Forelimb muscle (tissue), 1 donor: ENCODE measurements at regions not wholly inside any gene's neighbourhood (a gene's known extent, or its start where the extent isn't known, plus 50 kb on each side); places are given as distances from the start of the nearest gene placed in this dataset.
A peak's percentile ranks its signal among the peaks of the same experiment; 100 is the strongest.
"Not testable (repeated sequence)": the region's sequence is repeated elsewhere in the genome, so short reads cannot be mapped to it uniquely, and the experiment has no call there.

Experiments
- DNase-seq: peaks from one replicate; pipeline ENCODE4 v3.0.0-alpha.2; 2013; ENCODE audit warnings: low read depth

DNA sequence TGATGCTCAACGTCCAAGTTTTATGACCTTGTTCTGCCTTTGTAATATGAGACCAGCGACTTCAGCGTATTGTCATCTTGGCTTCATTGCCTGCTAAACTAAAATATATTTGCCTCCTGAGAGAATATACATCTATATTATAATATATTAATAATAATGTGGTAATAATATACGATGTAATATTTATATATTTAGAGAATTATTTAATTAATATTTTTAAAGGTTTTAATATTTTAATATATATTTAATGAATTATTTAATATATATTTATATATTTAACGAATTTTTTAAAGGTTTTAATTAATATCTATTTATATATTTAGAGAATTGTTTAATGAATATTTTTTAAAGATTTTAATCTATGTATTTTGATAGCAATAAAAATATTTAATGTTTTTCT is 700.7 kb downstream of the TAF11L14 start:
- no peak for DNase-seq

- DNase-seq = no peak
Observed at GRCh38 chr5:18354828-18355227, 720.6 kb downstream of the TAF11L14 start.

- no peak for DNase-seq
Observed at GRCh38 chr5:18357486-18357885, 723.2 kb downstream of the TAF11L14 start.

DNA sequence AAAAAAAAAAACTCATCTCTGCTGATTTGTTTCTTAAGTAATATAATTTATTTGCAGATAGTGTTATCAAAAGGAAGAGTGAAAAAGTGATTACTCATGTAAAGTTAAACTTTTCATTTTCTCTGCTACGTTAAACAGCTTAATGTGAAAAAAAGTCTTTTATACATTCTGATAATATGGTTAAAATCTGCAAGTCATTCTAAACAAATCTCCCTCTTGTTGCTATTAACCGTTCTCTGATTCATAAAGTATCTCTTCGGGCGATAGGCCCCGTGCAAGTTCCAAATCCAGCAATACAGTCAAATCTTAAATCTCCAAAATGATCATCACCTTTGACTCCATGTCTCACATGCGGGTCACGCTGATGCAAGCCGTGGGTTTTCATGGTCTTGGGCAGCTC is 732.0 kb downstream of the TAF11L14 start:
- no peak for DNase-seq

DNA sequence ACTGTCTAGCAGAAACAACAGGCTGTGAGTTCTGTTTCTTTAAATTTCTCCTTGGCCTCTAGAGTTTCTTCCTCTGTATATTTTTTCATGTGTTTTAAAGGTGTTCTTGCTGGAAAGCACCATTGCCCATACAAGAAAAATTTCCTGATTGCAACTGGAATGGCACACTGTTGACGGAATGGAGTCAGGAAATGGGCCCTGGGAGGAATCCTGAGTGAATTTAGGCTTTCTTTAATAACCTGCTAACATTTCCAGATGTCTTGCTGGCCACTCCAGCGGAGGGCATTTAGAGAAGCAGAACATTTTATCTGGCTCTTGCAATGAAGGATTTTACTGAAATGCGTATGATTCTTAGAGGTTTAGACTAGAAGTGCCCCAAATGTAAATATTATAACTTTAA is 736.3 kb downstream of the TAF11L14 start:
- DNase-seq = no peak

GRCh38 chr5:18375641-18376040 is 741.4 kb downstream of the TAF11L14 start:
- DNase-seq = no peak

GRCh38 chr5:18378066-18378465 is 743.8 kb downstream of the TAF11L14 start:
- no peak for DNase-seq

DNA sequence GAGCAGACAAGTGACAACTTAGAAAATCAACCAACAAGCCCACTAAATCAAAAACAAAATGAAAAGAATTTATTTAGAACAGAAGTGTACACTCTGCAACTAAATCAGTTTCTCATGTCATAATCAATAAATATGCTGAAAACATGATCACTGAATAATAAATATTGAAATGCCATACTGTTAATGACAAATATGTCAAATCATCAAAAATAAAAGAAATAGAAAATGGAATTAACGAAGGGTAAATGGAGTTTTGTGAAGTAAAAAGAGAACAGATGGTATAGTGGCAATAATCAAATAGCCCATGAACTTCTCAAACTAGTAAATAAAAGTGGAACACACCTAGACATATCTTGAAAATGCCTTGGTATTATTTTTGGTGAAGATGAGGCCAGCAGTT is 744.9 kb downstream of the TAF11L14 start:
- no peak for DNase-seq

DNA sequence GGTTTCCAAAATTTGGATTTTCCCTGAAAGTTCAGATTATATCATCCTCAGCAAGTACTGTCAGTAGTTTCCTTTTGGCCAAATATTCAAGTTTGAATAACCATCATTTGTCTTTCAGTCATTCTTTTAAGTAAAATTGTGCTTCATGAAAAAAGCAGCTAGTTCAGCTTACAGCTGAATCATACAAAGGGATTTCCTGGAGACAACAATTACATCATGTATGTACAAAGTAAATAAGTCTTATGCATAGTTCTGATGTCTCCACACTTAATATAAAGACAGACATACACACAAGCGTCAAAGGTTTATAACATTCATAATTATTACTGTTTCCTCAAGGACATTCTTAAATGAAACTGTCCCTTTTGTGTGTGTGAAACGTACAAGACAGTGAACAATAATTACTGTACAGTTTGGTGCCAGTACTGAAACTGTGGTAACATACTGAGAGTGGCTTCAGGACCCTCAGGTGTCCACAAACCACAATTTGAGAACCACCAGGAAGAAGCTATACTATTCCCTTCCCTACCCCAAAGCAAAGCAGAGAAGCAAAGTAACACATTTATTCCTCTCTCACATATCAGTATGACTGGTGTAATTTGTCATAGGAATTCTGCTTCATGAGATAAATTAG is 746.6 kb downstream of the TAF11L14 start:
- DNase-seq = no peak

- DNase-seq = peak; percentile 24
Observed at GRCh38 chr5:18393565-18394442, 759.5 kb downstream of the TAF11L14 start.

- DNase-seq = no peak
Observed at GRCh38 chr5:18394443-18394804, 760.2 kb downstream of the TAF11L14 start.

DNA sequence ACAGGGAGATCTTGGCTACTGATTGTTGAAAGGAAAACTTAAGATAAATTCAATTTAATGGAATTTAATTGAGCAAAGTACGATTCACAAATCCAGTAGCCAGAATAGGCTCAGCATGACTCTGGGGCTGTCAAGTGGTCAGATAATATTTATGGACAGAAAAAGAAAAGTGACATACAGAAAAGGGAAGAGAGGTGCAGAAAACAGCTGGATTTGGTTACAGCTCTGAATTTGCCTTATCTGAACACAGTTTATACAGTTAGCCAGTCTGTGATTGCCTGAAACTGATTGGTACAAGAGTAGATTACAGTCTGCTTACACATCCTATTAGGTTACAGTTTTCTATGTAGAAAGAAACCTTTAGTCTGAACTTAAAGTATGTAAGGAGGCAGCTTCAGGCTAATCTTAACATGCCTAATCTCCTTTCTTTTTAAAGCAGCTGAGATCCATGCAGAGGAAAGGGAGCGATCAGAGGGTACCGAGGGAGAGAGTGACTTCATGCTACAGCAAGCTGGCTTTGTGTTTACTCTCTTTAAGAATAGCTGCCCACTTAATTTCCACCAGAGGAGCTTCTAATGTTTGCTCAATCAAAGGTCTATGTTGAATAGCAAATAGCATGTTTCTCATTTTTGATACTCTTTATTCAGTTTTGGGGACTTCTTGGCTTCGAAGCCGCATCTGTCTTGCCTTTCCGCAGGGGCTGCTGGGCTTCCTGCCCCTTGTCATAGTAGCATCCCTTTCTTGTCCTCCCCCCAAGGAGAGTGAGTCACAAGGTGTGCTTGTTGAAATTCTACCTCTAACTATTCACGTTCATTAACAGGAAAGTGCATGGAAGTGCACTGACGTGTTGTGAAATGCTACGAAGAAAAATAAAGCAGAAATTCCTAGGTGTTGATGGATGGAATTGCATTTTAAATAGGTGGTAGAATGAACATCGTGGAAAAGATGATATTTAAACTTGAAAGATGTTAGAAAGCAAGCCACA is 761.2 kb downstream of the TAF11L14 start:
- no peak for DNase-seq

GRCh38 chr5:18397371-18397770 is 763.1 kb downstream of the TAF11L14 start:
- DNase-seq = no peak

GRCh38 chr5:18397891-18398290 is 763.6 kb downstream of the TAF11L14 start:
- DNase-seq = peak; percentile 51

GRCh38 chr5:18399461-18400327 is 765.4 kb downstream of the TAF11L14 start:
- not testable (repeated sequence) for DNase-seq

- DNase-seq = no peak
Observed at GRCh38 chr5:18403141-18403540, 768.9 kb downstream of the TAF11L14 start.

DNA sequence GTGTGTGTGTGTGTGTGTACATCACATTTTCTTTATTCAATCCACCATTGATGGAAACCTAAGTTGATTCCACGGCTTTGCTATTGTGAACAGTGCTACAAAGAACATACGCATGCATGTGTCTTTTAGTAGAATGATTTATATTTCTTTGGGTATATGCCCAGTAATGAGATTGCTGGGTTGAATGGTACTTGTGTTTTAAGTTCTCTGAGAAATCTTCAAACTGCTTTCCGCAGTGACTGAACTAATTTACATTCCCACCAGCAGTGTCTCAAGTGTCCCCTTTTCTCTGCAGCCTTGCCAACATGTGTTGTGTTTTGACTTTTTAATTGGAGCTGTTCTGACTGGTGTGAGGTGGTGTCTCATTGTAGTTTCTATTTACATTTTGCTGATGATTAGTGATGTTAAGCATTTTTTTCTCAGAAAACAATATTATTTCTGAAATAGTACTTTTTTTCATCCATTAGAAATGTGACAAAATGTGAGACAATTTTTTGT is 769.7 kb downstream of the TAF11L14 start:
- no peak for DNase-seq

GRCh38 chr5:18420711-18421110 is 786.5 kb downstream of the TAF11L14 start:
- DNase-seq = no peak

GRCh38 chr5:18433336-18433735 is 799.1 kb downstream of the TAF11L14 start:
- DNase-seq = no peak

DNA sequence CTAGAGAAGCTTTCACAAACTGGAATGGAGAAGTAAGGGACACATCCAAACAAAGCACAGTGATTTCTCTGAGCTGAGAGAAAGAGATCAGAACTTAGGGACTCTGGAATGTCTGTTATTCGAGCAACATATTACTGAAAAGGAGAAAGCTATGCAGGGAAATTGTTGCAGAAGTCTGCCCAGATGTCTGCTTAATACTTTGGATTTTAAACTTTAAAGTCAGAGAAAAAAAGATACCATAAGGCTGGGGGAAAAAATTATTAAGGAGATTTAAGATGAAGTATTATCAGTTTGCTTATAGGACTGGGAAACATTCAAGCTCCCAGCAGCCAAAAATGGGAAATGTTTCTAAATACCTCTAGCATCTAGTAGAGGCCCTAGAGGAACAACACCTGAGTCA is 803.9 kb downstream of the TAF11L14 start:
- DNase-seq = no peak

GRCh38 chr5:18455521-18455920 is 821.3 kb downstream of the TAF11L14 start:
- DNase-seq = no peak
